ENCODE measurements at regions not wholly inside any gene's neighbourhood (a gene's known extent, or its start where the extent isn't known, plus 50 kb on each side); places are given as distances from the start of the nearest gene placed in this dataset.
A peak's percentile ranks its signal among the peaks of the same experiment; 100 is the strongest.

GRCh38 chr13:59391696-59392095 lies 772.0 kb downstream of the DIAPH3 start:
- ChIA-PET POLR2A (ENCODE audit: unreplicated experiment) (no interaction called here), CTCF (interaction anchor here (0.6 kb wide), 3 partner anchors 16 to 934 kb away, joined by 3 read pairs; no protein-coding TSS in a partner anchor)
- intact Hi-C loops (cut with micrococcal nuclease; ENCODE audit: unreplicated experiment) = loop anchor here (1.0 to 10.0 kb wide), 2 partner anchors 283 to 945 kb away; no protein-coding TSS in a partner anchor
- Histone ChIP-seq H3K4me2 (no peak overlapping the region), H3F3A (ENCODE audit: insufficient read depth, low read depth) (no peaks in the 10 kb centered on the region), H2AFZ (no peak overlapping the region), H3K9me2 (ENCODE audit: insufficient read depth) (no peaks in the 10 kb centered on the region), H4K20me1 (ENCODE audit: insufficient read depth) (no peaks in the 10 kb centered on the region), H3K27ac (no peak overlapping the region), H3K79me2 (ENCODE audit: low read depth) (no peaks in the 10 kb centered on the region), H3K27me3 (ENCODE audit: insufficient read depth, low read depth) (no peaks in the 10 kb centered on the region), H3K9me3 (ENCODE audit: insufficient read depth, low read depth) (no peaks in the 10 kb centered on the region), H3K4me1 (replicated peaks; ENCODE audit: insufficient read depth) (no peaks in the 10 kb centered on the region), H3K4me3 (no peak overlapping the region), H3K36me3 (ENCODE audit: low read depth) (no peaks in the 10 kb centered on the region)
- BruUV-seq (replicated peaks) = no TSS peak
- DNase-seq = peak in 1 of 2 experiments; percentile 14
- TF ChIP-seq EZH2 (IDR thresholded peaks at IDR 0.05; ENCODE audit: low read depth) = no peak
- TF ChIP-seq, protein P1, sequence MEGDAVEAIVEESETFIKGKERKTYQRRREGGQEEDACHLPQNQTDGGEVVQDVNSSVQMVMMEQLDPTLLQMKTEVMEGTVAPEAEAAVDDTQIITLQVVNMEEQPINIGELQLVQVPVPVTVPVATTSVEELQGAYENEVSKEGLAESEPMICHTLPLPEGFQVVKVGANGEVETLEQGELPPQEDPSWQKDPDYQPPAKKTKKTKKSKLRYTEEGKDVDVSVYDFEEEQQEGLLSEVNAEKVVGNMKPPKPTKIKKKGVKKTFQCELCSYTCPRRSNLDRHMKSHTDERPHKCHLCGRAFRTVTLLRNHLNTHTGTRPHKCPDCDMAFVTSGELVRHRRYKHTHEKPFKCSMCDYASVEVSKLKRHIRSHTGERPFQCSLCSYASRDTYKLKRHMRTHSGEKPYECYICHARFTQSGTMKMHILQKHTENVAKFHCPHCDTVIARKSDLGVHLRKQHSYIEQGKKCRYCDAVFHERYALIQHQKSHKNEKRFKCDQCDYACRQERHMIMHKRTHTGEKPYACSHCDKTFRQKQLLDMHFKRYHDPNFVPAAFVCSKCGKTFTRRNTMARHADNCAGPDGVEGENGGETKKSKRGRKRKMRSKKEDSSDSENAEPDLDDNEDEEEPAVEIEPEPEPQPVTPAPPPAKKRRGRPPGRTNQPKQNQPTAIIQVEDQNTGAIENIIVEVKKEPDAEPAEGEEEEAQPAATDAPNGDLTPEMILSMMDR (conservative IDR thresholded peaks at IDR 0.05) = peak; percentile 76

DNA sequence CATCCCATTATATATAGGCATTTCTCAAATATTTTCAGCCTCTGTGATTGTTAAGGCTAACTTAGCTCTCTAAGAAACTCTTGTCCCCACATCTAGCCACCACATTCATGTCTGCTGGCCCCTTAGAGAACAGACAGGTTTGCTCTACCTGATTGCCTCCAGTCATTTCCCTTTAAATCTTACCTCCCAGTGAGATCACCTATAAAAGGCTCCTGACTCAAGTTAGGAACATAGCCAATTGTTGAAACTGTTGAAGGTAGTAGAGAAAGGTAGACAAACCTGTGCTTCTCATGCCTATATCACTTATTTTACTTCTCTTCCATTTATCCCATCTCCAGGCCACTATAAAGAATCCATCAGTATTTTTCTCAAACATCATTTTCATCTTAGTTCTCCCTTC lies 771.4 kb downstream of the DIAPH3 start:
- Histone ChIP-seq H3K36me3 (ENCODE audit: low read depth) (no peaks in the 10 kb centered on the region), H3K27me3 (ENCODE audit: insufficient read depth, low read depth) (no peaks in the 10 kb centered on the region), H3K9me3 (ENCODE audit: insufficient read depth, low read depth) (no peaks in the 10 kb centered on the region), H4K20me1 (ENCODE audit: insufficient read depth) (no peaks in the 10 kb centered on the region), H3K4me3 (no peak overlapping the region), H3K79me2 (ENCODE audit: low read depth) (no peaks in the 10 kb centered on the region), H3K4me1 (replicated peaks; ENCODE audit: insufficient read depth) (no peaks in the 10 kb centered on the region), H3K4me2 (no peak overlapping the region), H3K9me2 (ENCODE audit: insufficient read depth) (no peaks in the 10 kb centered on the region), H3F3A (ENCODE audit: insufficient read depth, low read depth) (no peaks in the 10 kb centered on the region), H2AFZ (no peak overlapping the region), H3K27ac (no peak overlapping the region)
- DNase-seq = no peak
- no TSS peak for BruUV-seq (replicated peaks)
- no peak for TF ChIP-seq EZH2 (IDR thresholded peaks at IDR 0.05; ENCODE audit: low read depth)
- TF ChIP-seq, protein P1 (conservative IDR thresholded peaks at IDR 0.05) = no peak
- ChIA-PET CTCF (no interaction called here), POLR2A (ENCODE audit: unreplicated experiment) (no interaction called here)
- intact Hi-C loops (cut with micrococcal nuclease; ENCODE audit: unreplicated experiment) = loop anchor here (10.0 kb wide), 1 partner anchor 282 kb away; no protein-coding TSS in a partner anchor

DNA sequence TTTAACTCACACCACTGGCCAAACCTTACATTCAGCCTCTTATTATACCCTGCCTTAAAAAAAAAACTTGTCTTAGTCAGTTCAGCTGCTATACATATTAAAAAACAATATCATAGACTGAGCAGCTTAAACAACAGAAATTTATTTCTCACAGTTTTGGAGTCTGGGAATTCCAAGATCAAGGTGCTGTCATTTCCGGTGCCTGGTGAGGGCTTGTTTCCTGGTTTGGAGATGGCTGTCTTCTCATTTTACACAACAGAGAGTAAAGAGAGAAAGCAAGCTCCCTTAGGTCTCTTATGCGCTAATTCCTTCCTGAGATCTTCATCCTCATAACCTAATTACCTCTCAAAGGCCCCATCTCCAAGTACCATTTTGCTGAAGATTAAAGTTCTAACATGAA lies 769.2 kb downstream of the DIAPH3 start:
- CTCF ChIA-PET = no interaction called here
- Histone ChIP-seq H2AFZ (no peak overlapping the region), H3K79me2 (ENCODE audit: low read depth) (no peaks in the 10 kb centered on the region), H3K4me2 (no peak overlapping the region), H3K36me3 (ENCODE audit: low read depth) (no peaks in the 10 kb centered on the region), H4K20me1 (ENCODE audit: insufficient read depth) (no peaks in the 10 kb centered on the region), H3K27ac (no peak overlapping the region), H3K27me3 (ENCODE audit: insufficient read depth, low read depth) (no peaks in the 10 kb centered on the region), H3K9me2 (ENCODE audit: insufficient read depth) (no peaks in the 10 kb centered on the region), H3K4me1 (replicated peaks; ENCODE audit: insufficient read depth) (no peaks in the 10 kb centered on the region), H3K9me3 (ENCODE audit: insufficient read depth, low read depth) (no peaks in the 10 kb centered on the region), H3F3A (ENCODE audit: insufficient read depth, low read depth) (no peaks in the 10 kb centered on the region), H3K4me3 (no peak overlapping the region)
- POLR2A ChIA-PET (ENCODE audit: unreplicated experiment) = no interaction called here
- DNase-seq = no peak
- no peak for TF ChIP-seq EZH2 (IDR thresholded peaks at IDR 0.05; ENCODE audit: low read depth)
- TF ChIP-seq, protein P1 (conservative IDR thresholded peaks at IDR 0.05) = no peak
- intact Hi-C loops (cut with micrococcal nuclease; ENCODE audit: unreplicated experiment) = loop anchor here (10.0 kb wide), 1 partner anchor 280 kb away; no protein-coding TSS in a partner anchor
- BruUV-seq (replicated peaks) = no TSS peak
